H9 (cell line): ENCODE measurements at regions not wholly inside any gene's neighbourhood (a gene's known extent, or its start where the extent isn't known, plus 50 kb on each side); places are given as distances from the start of the nearest gene placed in this dataset.

Experiments used
- DNase-seq: peaks from one replicate; pipeline ENCODE4 v3.0.0-alpha.2; 2017
- H2AFZ ChIP-seq: one replicate; pipeline ENCODE4 v1.6.1; 2013; ENCODE audit warnings: mild to moderate bottlenecking, low read length, control low read depth, moderate library complexity
- H2AK5ac ChIP-seq: 2 replicates; pipeline ENCODE4 v1.6.1; 2013; ENCODE audit warnings: low read length, control low read depth, mixed read lengths; ENCODE audit not compliant: insufficient read length
- H2BK120ac ChIP-seq: one replicate; pipeline ENCODE4 v1.6.1; 2013; ENCODE audit warnings: low read depth, mild to moderate bottlenecking, low read length, control low read depth, inconsistent platforms; ENCODE audit not compliant: poor library complexity, severe bottlenecking
- H2BK12ac ChIP-seq: 2 replicates; pipeline ENCODE4 v1.6.1; 2013; ENCODE audit warnings: low read length, control low read depth, mixed read lengths, low read depth; ENCODE audit not compliant: insufficient read length
- H2BK15ac ChIP-seq: 2 replicates; pipeline ENCODE4 v1.6.1; 2013; ENCODE audit warnings: low read depth, low read length, control low read depth
- H2BK20ac ChIP-seq: one replicate; pipeline ENCODE4 v1.6.1; 2013; ENCODE audit warnings: low read depth, mild to moderate bottlenecking, low read length, control low read depth, inconsistent platforms; ENCODE audit not compliant: poor library complexity, severe bottlenecking
- H2BK5ac ChIP-seq: 2 replicates; pipeline ENCODE4 v1.6.1; 2013; ENCODE audit warnings: low read length, control low read depth, mixed read lengths; ENCODE audit not compliant: insufficient read length
- H3K14ac ChIP-seq: 2 replicates; pipeline ENCODE4 v1.6.1; 2013; ENCODE audit warnings: low read length, control low read depth; ENCODE audit not compliant: insufficient read depth
- H3K18ac ChIP-seq: 2 replicates; pipeline ENCODE4 v1.6.1; 2013; ENCODE audit warnings: low read depth, mild to moderate bottlenecking, mixed read lengths, low read length, control low read depth; ENCODE audit not compliant: insufficient read length
- H3K23ac ChIP-seq: 2 replicates; pipeline ENCODE4 v1.6.1; 2013; ENCODE audit warnings: low read length, control low read depth, mixed read lengths, low read depth; ENCODE audit not compliant: insufficient read length
- H3K23me2 ChIP-seq: 2 replicates; pipeline ENCODE4 v1.6.1; 2013; ENCODE audit warnings: low read depth, mild to moderate bottlenecking, mixed read lengths, low read length, control low read depth; ENCODE audit not compliant: insufficient read length, poor library complexity, severe bottlenecking
- H3K27ac ChIP-seq: 2 replicates; pipeline ENCODE4 v1.5.1; 2013; ENCODE audit warnings: low read length, control low read depth, mixed read lengths, low read depth; ENCODE audit not compliant: insufficient read length
- H3K27me3 ChIP-seq: 2 replicates; pipeline ENCODE4 v1.6.1; 2013; ENCODE audit warnings: low read length, control low read depth, inconsistent platforms; ENCODE audit not compliant: insufficient read depth
- H3K4ac ChIP-seq: 2 replicates; pipeline ENCODE4 v1.6.1; 2013; ENCODE audit warnings: low read depth, mild to moderate bottlenecking, control low read depth, inconsistent platforms, low read length, moderate library complexity
- H3K4me1 ChIP-seq: 2 replicates; pipeline ENCODE4 v1.6.1; 2013; ENCODE audit warnings: low read length, control low read depth, inconsistent platforms; ENCODE audit not compliant: insufficient read depth
- H3K4me2 ChIP-seq: 2 replicates; pipeline ENCODE4 v1.6.1; 2013; ENCODE audit warnings: low read length, control low read depth, mixed read lengths; ENCODE audit not compliant: insufficient read length, insufficient read depth
- H3K56ac ChIP-seq: 2 replicates; pipeline ENCODE4 v1.6.1; 2013; ENCODE audit warnings: low read depth, mild to moderate bottlenecking, mixed read lengths, low read length, control low read depth; ENCODE audit not compliant: insufficient read length
- H3K79me1 ChIP-seq: 2 replicates; pipeline ENCODE4 v1.6.1; 2013; ENCODE audit warnings: low read depth, mild to moderate bottlenecking, moderate library complexity, low read length, control low read depth, inconsistent platforms; ENCODE audit not compliant: insufficient read depth, poor library complexity, severe bottlenecking
- H3K79me2 ChIP-seq: 2 replicates; pipeline ENCODE4 v1.6.1; 2013; ENCODE audit warnings: low read length, control low read depth, inconsistent platforms; ENCODE audit not compliant: insufficient read depth
- H3K9ac ChIP-seq: 2 replicates; pipeline ENCODE4 v1.6.1; 2013; ENCODE audit warnings: low read length, control low read depth, mixed read lengths; ENCODE audit not compliant: insufficient read length; ENCODE audit errors: extremely low read depth
- H3K9me3 ChIP-seq: one replicate; pipeline ENCODE4 v1.6.1; 2013; ENCODE audit warnings: low read depth, low read length, inconsistent platforms; ENCODE audit not compliant: control insufficient read depth
- H3T11ph ChIP-seq: one replicate; pipeline ENCODE4 v1.6.1; 2013; ENCODE audit warnings: mild to moderate bottlenecking, low read length, control low read depth, inconsistent platforms
- H4K20me1 ChIP-seq: one replicate; pipeline ENCODE4 v1.6.1; 2013; ENCODE audit not compliant: control insufficient read depth, insufficient read length, insufficient read depth
- H4K5ac ChIP-seq: 2 replicates; pipeline ENCODE4 v1.6.1; 2013; ENCODE audit warnings: low read depth, mild to moderate bottlenecking, mixed read lengths, low read length, control low read depth; ENCODE audit not compliant: insufficient read length
- H4K8ac ChIP-seq: replicated peaks from 2 replicates; pipeline ENCODE4 v1.6.1; 2013; ENCODE audit warnings: low read length, control low read depth, mixed read lengths, low read depth; ENCODE audit not compliant: insufficient read length
- H4K91ac ChIP-seq: 2 replicates; pipeline ENCODE4 v1.6.1; 2013; ENCODE audit warnings: low read depth, mild to moderate bottlenecking, moderate library complexity, mixed read lengths, low read length, control low read depth; ENCODE audit not compliant: insufficient read length
- H3K27ac Mint-ChIP-seq, 3 experiments: 2 replicates in 2 of 3; 3 replicates in 1 of 3; pipeline ENCODE4 v1.8.0; 2020 to 2021; ENCODE audit warnings: mixed read lengths in 3 of 3, mild to moderate bottlenecking in 1 of 3, moderate library complexity in 1 of 3
- H3K27me3 Mint-ChIP-seq: 2 replicates; pipeline ENCODE4 v1.8.0; 2021; ENCODE audit warnings: low read depth, mild to moderate bottlenecking, moderate library complexity, mixed read lengths
- H3K36me3 Mint-ChIP-seq, 3 experiments: 2 replicates in 2 of 3; 3 replicates in 1 of 3; pipeline ENCODE4 v1.8.0; 2020 to 2021; ENCODE audit warnings: low read depth in 3 of 3, mixed read lengths in 3 of 3; ENCODE audit not compliant: insufficient read depth in 1 of 3
- H3K4me1 Mint-ChIP-seq, 2 experiments: 2 replicates each; pipeline ENCODE4 v1.8.0; 2020; ENCODE audit warnings: mixed read lengths in 2 of 2
- H3K4me3 Mint-ChIP-seq, 2 experiments: 2 replicates in 1 of 2; 3 replicates in 1 of 2; pipeline ENCODE4 v1.8.0; 2020 to 2021; ENCODE audit warnings: mild to moderate bottlenecking in 2 of 2, mixed read lengths in 2 of 2, moderate library complexity in 1 of 2
- H3K9me3 Mint-ChIP-seq, 2 experiments: 2 replicates in 1 of 2; 3 replicates in 1 of 2; pipeline ENCODE4 v1.8.0; 2020; ENCODE audit warnings: mild to moderate bottlenecking in 2 of 2, mixed read lengths in 2 of 2, moderate library complexity in 1 of 2
- CTCF ChIP-seq: fragments of 200-600 bp; sonication (generic); conservative IDR thresholded peaks from 3 replicates; pipeline ENCODE4 v1.8.0; 2021; ENCODE audit warnings: antibody characterized with exemption, mild to moderate bottlenecking
- WGBS: extraction: QIAGEN DNeasy Blood & Tissue Kit; methylation state at CpG from one replicate; pipeline ENCODE4 v1.1.7; 2013; ENCODE audit warnings: missing lambda C conversion rate, low lambda C conversion rate, mixed read lengths; ENCODE audit not compliant: insufficient read length; ENCODE audit errors: extremely low coverage; 5-methylcytosine and 5-hydroxymethylcytosine counted together

GRCh38 chr3:25130724-25131520, 297.1 kb upstream of the RARB start:
- no peak overlapping the region for H4K91ac ChIP-seq
- no peak for DNase-seq
- H3K4me1 Mint-ChIP-seq: no peaks in the 10 kb centered on the region
- H2BK120ac ChIP-seq: no peak overlapping the region
- H2BK12ac ChIP-seq: no peak overlapping the region
- WGBS: no CpG with 5 or more reads among the region's 4 CpGs
- H2BK15ac ChIP-seq: no peak overlapping the region
- H3K18ac ChIP-seq: no peak overlapping the region
- H3K27ac Mint-ChIP-seq: no peak overlapping the region
- no peak overlapping the region for H4K5ac ChIP-seq
- no peak overlapping the region for H3K56ac ChIP-seq
- H2BK5ac ChIP-seq: no peak overlapping the region
- no peaks in the 10 kb centered on the region for H3K79me1 ChIP-seq
- no peak overlapping the region for H3K4me2 ChIP-seq
- no peak overlapping the region for H3K4me3 Mint-ChIP-seq
- no peaks in the 10 kb centered on the region for H3K27me3 ChIP-seq
- H4K8ac ChIP-seq: no peak overlapping the region
- H3K23ac ChIP-seq: no peak overlapping the region
- H2BK20ac ChIP-seq: no peak overlapping the region
- H3K9me3 ChIP-seq: peaks cover 9% of the 10 kb centered on the region
- no peak overlapping the region for H3K9ac ChIP-seq
- no peak overlapping the region for H3K27ac ChIP-seq
- no peaks in the 10 kb centered on the region for H3K4me1 ChIP-seq
- no peaks in the 10 kb centered on the region for H3K79me2 ChIP-seq
- H3K4ac ChIP-seq: no peak overlapping the region
- H3K9me3 Mint-ChIP-seq: peaks cover 16 to 24% of the 10 kb centered on the region in 2 experiments
- H3K27me3 Mint-ChIP-seq: no peaks in the 10 kb centered on the region
- H3K14ac ChIP-seq: no peak overlapping the region
- peaks cover 9 to 23% (median 16%) of the 10 kb centered on the region in 3 experiments for H3K36me3 Mint-ChIP-seq
- no peaks in the 10 kb centered on the region for H4K20me1 ChIP-seq
- H2AK5ac ChIP-seq: no peak overlapping the region
- no peak overlapping the region for H2AFZ ChIP-seq
- TF ChIP-seq CTCF: no peak
- no peak overlapping the region for H3T11ph ChIP-seq
- H3K23me2 ChIP-seq: no peaks in the 10 kb centered on the region
